ENCODE measurements at regions not wholly inside any gene's neighbourhood (a gene's known extent, or its start where the extent isn't known, plus 50 kb on each side); places are given as distances from the start of the nearest gene placed in this dataset.
"Not testable (repeated sequence)": the region's sequence is repeated elsewhere in the genome, so short reads cannot be mapped to it uniquely, and the experiment has no call there.

GRCh38 chr7:142698429-142698828 lies 50.8 kb upstream of the PRSS1 start:
- no peak for DNase-seq (ENCODE audit: low read depth in 2 of 2)

DNA sequence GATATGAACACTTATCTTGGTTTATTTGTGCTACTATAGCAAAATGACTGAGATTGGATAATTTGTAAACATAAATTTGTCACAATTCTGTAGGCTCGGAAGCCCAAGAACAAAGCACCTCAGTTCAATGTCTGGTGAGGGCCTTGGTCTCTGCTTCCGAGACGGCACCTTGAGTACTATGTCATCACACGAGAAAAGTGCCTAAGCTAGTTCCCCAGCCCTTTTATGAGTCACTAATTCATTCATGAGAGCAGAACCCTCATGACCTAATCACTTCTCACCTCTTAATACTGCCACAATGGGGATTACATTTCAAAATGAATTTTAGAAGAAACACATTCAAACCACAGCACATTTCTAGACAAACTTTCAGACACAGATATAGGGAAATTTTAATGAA lies 52.0 kb upstream of the PRSS1 start:
- DNase-seq (ENCODE audit: low read depth in 2 of 2), result no peak

- DNase-seq (ENCODE audit: low read depth in 2 of 2), result no peak
Measured at GRCh38 chr7:142696456-142697179, 52.7 kb upstream of the PRSS1 start.

- DNase-seq (ENCODE audit: low read depth in 2 of 2), result no peak
Measured at GRCh38 chr7:142693911-142694310, 55.4 kb upstream of the PRSS1 start.

DNA sequence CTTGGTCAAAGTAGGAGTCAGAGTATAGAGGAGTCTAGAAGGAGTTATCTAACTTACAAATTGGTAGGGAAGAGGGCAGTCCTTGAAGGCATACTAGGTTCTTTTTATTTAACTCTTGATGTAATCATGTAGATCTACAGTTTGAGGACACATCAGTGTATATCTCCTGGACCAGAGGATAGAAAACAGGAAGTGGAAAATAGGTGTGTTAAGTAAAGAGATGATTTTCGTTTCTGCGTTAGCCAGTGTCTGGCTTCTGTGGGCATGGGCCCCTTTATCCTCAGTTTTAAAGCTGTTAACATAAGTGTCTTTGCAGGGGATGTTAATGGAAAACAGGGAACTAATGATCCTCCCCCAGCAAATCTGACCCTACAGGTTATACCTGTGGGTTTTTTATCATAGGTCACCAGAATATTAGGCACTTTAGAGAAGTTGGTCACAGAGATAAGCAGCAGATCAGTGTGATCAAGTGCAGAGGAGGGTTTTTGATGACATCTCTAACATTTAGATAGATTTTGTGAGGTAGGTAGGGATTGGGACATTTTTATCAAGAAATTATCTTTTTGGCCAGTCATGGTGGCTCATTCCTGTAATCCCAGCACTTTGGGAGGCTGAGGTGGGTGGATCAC lies 58.6 kb upstream of the PRSS1 start:
- DNase-seq (ENCODE audit: low read depth in 2 of 2), result no peak

- DNase-seq (ENCODE audit: low read depth in 2 of 2), result no peak
Measured at GRCh38 chr7:142689439-142690120, 59.7 kb upstream of the PRSS1 start.

GRCh38 chr7:142685877-142686508 lies 63.3 kb upstream of the PRSS1 start:
- no peak for DNase-seq (ENCODE audit: low read depth in 2 of 2)

- no peak for DNase-seq (ENCODE audit: low read depth in 2 of 2)
Measured at GRCh38 chr7:142681314-142682092, 67.8 kb upstream of the PRSS1 start.

DNA sequence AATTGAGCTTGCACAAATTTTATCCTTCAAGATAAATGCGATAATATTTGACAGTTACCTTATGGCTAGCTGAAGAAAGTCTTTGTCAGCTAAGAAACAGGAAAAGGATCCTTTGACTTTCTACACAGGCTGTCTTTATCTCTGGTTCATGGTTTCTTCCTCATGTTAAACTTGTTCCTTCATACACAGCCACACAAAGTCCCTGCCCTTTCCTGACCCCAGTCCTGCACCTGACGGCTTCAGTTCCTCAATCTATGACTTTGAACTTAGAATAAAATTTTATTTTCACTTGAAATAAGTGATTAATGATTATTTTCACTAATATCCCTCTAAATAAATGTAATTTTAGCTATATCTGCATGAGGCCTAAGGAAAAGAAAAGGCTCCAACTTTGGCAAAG lies 77.8 kb upstream of the PRSS1 start:
- no peak for DNase-seq (ENCODE audit: low read depth in 2 of 2)

- DNase-seq (ENCODE audit: low read depth in 2 of 2), result no peak
Measured at GRCh38 chr7:142670511-142670910, 78.8 kb upstream of the PRSS1 start.

GRCh38 chr7:142669074-142669654 lies 80.1 kb upstream of the PRSS1 start:
- DNase-seq (ENCODE audit: low read depth in 2 of 2), result no peak

DNA sequence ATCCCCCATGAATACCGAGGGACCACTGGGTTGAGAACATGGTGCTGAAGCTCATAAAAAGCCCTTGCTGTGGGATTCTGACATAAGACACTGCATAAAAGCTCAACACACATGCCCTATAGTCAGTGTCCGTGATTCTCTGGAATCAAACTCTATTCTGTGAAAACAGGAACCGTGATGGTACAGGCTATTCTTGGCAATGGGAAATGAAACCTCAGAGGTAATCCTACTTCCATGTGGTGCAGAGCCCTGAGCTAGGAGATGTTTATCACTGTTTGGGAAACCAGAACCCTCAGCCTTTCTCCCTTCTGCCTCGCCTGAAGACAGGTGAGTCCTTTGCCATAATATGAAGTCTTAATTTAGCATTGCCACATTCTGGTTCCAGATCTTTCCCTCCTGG lies 80.8 kb upstream of the PRSS1 start:
- DNase-seq (ENCODE audit: low read depth in 2 of 2), result no peak

DNA sequence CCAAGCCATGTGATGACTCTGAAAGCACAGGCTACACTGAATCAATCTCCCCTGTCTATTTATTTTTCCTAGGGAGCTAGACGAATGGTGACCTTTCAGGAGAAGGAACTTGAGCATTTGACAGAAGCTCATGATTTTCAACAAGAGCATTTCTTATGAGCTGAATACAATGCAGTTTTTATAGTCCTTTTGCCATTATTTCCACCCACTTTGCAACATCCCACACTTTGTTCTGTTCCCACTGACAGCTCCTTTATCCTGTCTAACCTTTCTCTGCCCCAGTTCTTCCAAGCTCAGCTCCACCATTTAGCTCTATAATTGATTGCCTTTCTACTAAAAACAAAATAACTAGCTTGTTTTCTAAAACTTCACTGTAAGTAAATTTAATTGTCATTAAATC lies 91.9 kb upstream of the PRSS1 start:
- no peak for DNase-seq (ENCODE audit: low read depth in 2 of 2)

- no peak for DNase-seq (ENCODE audit: low read depth in 2 of 2)
Measured at GRCh38 chr7:142654398-142654797, 94.9 kb upstream of the PRSS1 start.

GRCh38 chr7:142647749-142648148 lies 101.5 kb upstream of the PRSS1 start:
- DNase-seq (ENCODE audit: low read depth in 2 of 2), result no peak

DNA sequence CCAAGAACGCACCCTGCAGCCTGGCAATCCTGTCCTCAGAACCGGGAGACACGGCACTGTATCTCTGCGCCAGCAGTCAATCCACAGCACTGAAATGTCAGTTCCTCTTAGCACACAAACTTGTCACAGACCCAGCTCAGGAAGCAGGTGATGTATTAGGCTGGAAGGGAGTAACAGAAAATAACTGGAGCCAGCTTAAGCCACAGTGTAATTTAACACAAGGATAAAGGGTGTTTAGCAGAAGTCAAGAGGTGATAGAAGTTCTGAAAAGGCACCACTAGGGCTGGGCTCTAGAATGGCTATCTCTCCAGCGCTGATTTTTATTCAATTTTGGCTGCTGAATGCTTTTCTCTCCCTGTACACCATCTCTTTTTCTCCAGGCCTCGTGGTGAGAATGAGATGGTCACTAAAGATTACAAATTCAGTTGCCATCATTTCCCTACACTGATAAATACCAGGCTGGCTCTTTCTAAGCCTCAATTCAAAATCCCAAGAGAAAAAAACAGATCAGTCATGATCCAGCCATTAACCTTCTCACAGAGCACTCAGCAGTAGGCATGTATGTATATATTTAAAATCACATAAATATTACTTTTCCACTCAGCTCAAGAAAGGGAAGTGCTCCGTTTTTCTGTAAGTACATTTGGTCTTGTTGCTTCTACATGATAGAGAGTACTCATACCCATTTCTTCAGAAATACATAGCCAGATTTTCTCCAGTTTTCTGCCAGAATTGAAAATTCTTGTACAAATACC lies 102.7 kb upstream of the PRSS1 start:
- DNase-seq (ENCODE audit: low read depth in 2 of 2), result no peak

DNA sequence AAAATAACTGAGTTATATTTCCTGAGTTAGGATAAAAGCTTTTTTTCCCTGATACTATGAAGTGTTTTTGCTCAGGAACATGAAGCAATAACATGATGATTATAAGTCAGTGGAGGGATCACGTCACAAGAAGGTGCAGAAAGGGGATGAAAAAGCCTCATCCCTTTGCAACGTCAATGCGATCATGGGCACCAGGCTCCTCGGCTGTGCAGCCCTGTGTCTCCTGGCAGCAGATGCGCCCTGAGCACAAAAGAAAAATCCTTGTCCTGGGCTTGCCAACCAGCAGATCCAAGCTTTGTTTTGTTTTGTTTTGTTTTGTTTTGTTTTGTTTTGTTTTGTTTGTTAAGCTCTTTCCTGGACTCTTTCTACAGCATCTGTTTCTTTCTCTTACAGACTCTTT lies 103.5 kb upstream of the PRSS1 start:
- no peak for DNase-seq (ENCODE audit: low read depth in 2 of 2)

GRCh38 chr7:142642316-142642715 lies 107.0 kb upstream of the PRSS1 start:
- DNase-seq (ENCODE audit: low read depth in 2 of 2), result no peak

- DNase-seq (ENCODE audit: low read depth in 2 of 2), result not testable (repeated sequence)
Measured at GRCh38 chr7:142641252-142641651, 108.0 kb upstream of the PRSS1 start.

DNA sequence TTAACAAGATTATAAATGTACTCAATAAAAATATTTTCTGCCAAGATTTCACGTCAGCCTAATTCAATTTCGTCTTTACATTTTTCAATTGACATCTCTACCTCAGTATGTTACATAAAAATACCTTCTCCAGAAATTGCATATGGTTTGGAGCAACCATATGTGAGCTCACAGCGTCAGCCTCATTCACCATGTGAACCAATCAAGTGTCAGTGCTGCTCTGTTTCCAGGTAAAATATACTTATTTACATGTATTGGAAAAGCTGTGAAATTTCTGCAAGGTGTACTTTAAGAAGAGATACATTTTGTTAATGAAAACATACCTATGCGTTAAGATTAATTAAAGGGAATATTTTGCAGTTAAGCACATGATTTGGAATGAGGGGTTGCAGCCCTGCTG lies 110.7 kb upstream of the PRSS1 start:
- DNase-seq (ENCODE audit: low read depth in 2 of 2), result no peak

GRCh38 chr7:142637240-142637639 lies 112.0 kb upstream of the PRSS1 start:
- DNase-seq (ENCODE audit: low read depth in 2 of 2), result no peak

Data from stimulated activated CD8-positive, alpha-beta memory T cell treated with anti-CD3 and anti-CD28 coated beads, Interleukin-2, amount 100 ng/mL, for 1 hour (primary cell).